DND-41 (cell line): ENCODE measurements at regions not wholly inside any gene's neighbourhood (a gene's known extent, or its start where the extent isn't known, plus 50 kb on each side); places are given as distances from the start of the nearest gene placed in this dataset.

Source experiments
- ATAC-seq: fragments of 200-7000 bp; cut with Tn5 transposase; 3 replicates; pipeline ENCODE4 v1.9.1; 2021; ENCODE audit warnings: low read depth; ENCODE audit not compliant: insufficient read depth
- DNase-seq: peaks from one replicate; pipeline ENCODE4 v3.0.0-alpha.2; 2020
- H2AFZ ChIP-seq: 2 replicates; pipeline ENCODE4 v1.6.0; 2012; ENCODE audit warnings: low read depth, low read length
- H3K27ac ChIP-seq: 2 replicates; pipeline ENCODE4 v1.5.1; 2012; ENCODE audit warnings: low read length, inconsistent platforms
- H3K27me3 ChIP-seq: fragments of 200-600 bp; sonication (generic); 2 replicates; pipeline ENCODE4 v1.6.0; 2012; ENCODE audit warnings: low read length, mild to moderate bottlenecking, inconsistent platforms; ENCODE audit not compliant: insufficient read depth, poor library complexity
- H3K36me3 ChIP-seq: 2 replicates; pipeline ENCODE4 v1.5.1; 2012; ENCODE audit warnings: low read length, inconsistent platforms; ENCODE audit not compliant: insufficient read depth
- H3K4me1 ChIP-seq: 2 replicates; pipeline ENCODE4 v1.5.1; 2012; ENCODE audit warnings: mild to moderate bottlenecking, low read length; ENCODE audit not compliant: insufficient read depth
- H3K4me2 ChIP-seq: 2 replicates; pipeline ENCODE4 v1.6.0; 2012; ENCODE audit warnings: mild to moderate bottlenecking, moderate library complexity, low read length, inconsistent platforms; ENCODE audit not compliant: insufficient read depth
- H3K4me3 ChIP-seq, 2 experiments: fragments of 200-600 bp in 1 of 2; shearing (Covaris generic) in 1 of 2; 2 replicates each; pipeline ENCODE4 v1.5.1; 2012 to 2016; ENCODE audit warnings: inconsistent platforms in 2 of 2, low read length in 2 of 2, mild to moderate bottlenecking in 2 of 2, low read depth in 1 of 2, moderate library complexity in 1 of 2
- H3K79me2 ChIP-seq: 2 replicates; pipeline ENCODE4 v1.6.0; 2012; ENCODE audit warnings: low read length, inconsistent platforms; ENCODE audit not compliant: insufficient read depth
- H3K9ac ChIP-seq: 2 replicates; pipeline ENCODE4 v1.6.0; 2012; ENCODE audit warnings: low read depth, mild to moderate bottlenecking, inconsistent platforms, low read length, moderate library complexity
- H3K9me3 ChIP-seq: 2 replicates; pipeline ENCODE4 v1.5.1; 2012; ENCODE audit warnings: low read length, moderate library complexity, mild to moderate bottlenecking, inconsistent platforms; ENCODE audit not compliant: insufficient read depth, severe bottlenecking
- H4K20me1 ChIP-seq: 2 replicates; pipeline ENCODE4 v1.6.0; 2012; ENCODE audit warnings: low read length; ENCODE audit not compliant: insufficient read depth
- CTCF ChIP-seq: IDR thresholded peaks from 2 replicates; pipeline ENCODE4 v1.5.1; 2012; ENCODE audit warnings: borderline replicate concordance, low read length, moderate library complexity, mild to moderate bottlenecking; ENCODE audit not compliant: poor library complexity, severe bottlenecking; ENCODE audit errors: extremely low read depth
- EZH2 ChIP-seq: IDR thresholded peaks from 3 replicates; pipeline ENCODE4 v1.6.1; 2012; ENCODE audit warnings: borderline replicate concordance, low read depth, mild to moderate bottlenecking, moderate library complexity, low read length, inconsistent platforms; ENCODE audit not compliant: severe bottlenecking

DNA sequence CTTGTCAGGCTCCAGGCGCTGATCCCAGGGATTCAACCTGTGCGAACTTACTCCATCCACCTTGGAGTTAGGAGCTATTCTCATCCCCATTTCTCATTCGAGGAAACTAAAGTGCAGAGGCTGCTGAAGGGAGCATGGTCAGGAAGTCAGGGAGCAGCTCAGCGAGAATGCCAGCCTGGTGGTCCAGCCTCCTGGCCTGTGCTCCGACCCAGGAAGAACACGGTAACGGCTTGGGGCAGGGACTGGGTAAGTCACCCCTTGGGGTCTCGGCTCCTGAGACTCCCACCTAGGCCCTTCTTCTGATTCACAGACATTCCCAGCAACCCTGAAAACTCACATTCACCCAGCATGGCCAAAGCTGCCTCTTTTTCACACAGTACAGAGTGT is 132.8 kb downstream of the CRYBB2 start:
- H4K20me1 ChIP-seq: peaks cover 4% of the 10 kb centered on the region; the same call in 1 of the 2 replicates
- no peak overlapping the region for H2AFZ ChIP-seq
- H3K9me3 ChIP-seq: no peaks in the 10 kb centered on the region
- H3K27ac ChIP-seq: no peak overlapping the region
- H3K4me3 ChIP-seq: no peak overlapping the region
- no peak overlapping the region for H3K4me2 ChIP-seq
- H3K27me3 ChIP-seq: no peaks in the 10 kb centered on the region
- DNase-seq: no peak
- no peaks in the 10 kb centered on the region for H3K4me1 ChIP-seq
- H3K36me3 ChIP-seq: peaks cover 63% of the 10 kb centered on the region
- H3K9ac ChIP-seq: no peak overlapping the region
- no peak for TF ChIP-seq CTCF
- TF ChIP-seq EZH2: no peak
- no peak for ATAC-seq
- H3K79me2 ChIP-seq: no peaks in the 10 kb centered on the region

DNA sequence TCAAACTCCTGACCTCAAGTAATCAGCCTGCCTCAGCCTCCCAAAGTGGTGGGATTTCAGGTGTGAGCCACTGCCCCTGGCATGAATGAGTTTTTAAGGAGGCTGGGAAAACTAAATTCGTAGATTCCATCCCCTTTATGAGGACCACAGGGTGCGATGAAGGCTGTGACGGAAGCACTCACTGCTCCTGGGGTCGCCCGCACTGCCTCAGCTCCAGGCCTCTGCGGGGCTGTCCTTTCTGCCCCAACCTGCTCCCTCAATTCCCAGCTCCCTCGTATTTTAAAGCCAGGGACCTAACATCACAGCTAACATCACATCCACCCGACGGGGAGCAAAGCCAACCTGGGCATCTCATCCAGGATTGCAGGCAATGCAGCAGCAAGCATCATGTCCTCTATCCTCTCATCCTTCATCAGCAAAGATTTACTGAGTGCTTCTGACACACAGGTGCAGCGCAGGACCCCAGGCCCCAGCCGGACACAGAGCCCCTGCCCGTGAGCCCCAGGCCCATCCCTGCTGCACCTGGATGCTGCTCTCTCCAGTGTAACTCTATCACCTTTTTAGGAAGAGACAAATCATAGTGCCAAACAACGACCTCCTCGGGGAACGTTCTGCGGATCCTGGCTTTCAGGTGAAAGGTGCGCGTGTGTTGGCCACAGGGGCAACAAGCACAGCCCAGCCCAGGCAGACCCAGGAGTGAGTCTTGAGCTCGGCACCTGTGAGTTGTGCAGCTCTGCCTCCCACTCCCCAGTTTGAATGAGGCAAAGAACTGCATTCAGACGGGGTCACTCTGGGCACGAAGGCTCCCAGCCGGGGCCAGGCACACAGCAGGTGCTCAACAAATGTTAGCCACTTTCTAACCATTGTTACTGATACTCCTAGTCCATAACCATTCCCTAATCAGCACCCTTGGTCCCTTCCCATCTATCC is 134.3 kb downstream of the CRYBB2 start:
- Histone ChIP-seq H3K4me2 (no peak overlapping the region), H4K20me1 (peaks cover 12% of the 10 kb centered on the region), H3K36me3 (peaks cover 78% of the 10 kb centered on the region), H2AFZ (no peak overlapping the region), H3K4me1 (no peaks in the 10 kb centered on the region), H3K27ac (no peak overlapping the region), H3K79me2 (no peaks in the 10 kb centered on the region), H3K9ac (no peak overlapping the region), H3K27me3 (no peaks in the 10 kb centered on the region), H3K9me3 (no peaks in the 10 kb centered on the region), H3K4me3 (no peak overlapping the region)
- DNase-seq (no peak), ATAC-seq (no peak)
- TF ChIP-seq EZH2 (no peak), CTCF (no peak)

GRCh38 chr22:25354456-25354855 is 135.0 kb downstream of the CRYBB2 start:
- Histone ChIP-seq H4K20me1 (peaks cover 13% of the 10 kb centered on the region), H3K27me3 (no peaks in the 10 kb centered on the region), H2AFZ (no peak overlapping the region), H3K9ac (no peak overlapping the region), H3K27ac (no peak overlapping the region), H3K9me3 (no peaks in the 10 kb centered on the region), H3K4me1 (no peaks in the 10 kb centered on the region), H3K4me3 (no peak overlapping the region), H3K36me3 (peaks cover 80% of the 10 kb centered on the region), H3K79me2 (no peaks in the 10 kb centered on the region), H3K4me2 (no peak overlapping the region)
- TF ChIP-seq CTCF (no peak), EZH2 (no peak)
- DNase-seq (no peak), ATAC-seq (no peak)

GRCh38 chr22:25357132-25357455 is 137.7 kb downstream of the CRYBB2 start:
- H3K27ac ChIP-seq: no peak overlapping the region
- DNase-seq: no peak
- no peaks in the 10 kb centered on the region for H3K79me2 ChIP-seq
- no peak overlapping the region for H3K9ac ChIP-seq
- H3K4me2 ChIP-seq: no peak overlapping the region
- H2AFZ ChIP-seq: no peak overlapping the region
- ATAC-seq: no peak
- no peaks in the 10 kb centered on the region for H3K4me1 ChIP-seq
- no peak overlapping the region for H3K4me3 ChIP-seq
- H3K9me3 ChIP-seq: no peaks in the 10 kb centered on the region
- peaks cover 72% of the 10 kb centered on the region for H3K36me3 ChIP-seq
- H4K20me1 ChIP-seq: peaks cover 25% of the 10 kb centered on the region
- no peaks in the 10 kb centered on the region for H3K27me3 ChIP-seq
- no peak for TF ChIP-seq EZH2
- TF ChIP-seq CTCF: no peak
